Activated T-helper 17 cell treated with anti-CD3 and anti-CD28 coated beads, Interleukin-2, amount 50 U/mL, for 72 hours (primary cell): ENCODE measurements at regions not wholly inside any gene's neighbourhood (a gene's known extent, or its start where the extent isn't known, plus 50 kb on each side); places are given as distances from the start of the nearest gene placed in this dataset.

Experiments used
- ATAC-seq: fragments of 150-1000 bp; cut with Tn5 transposase; replicated peaks from 2 replicates; pipeline ENCODE4 v1.10.0; 2021; ENCODE audit warnings: mild to moderate bottlenecking, moderate library complexity
- H3K27ac Mint-ChIP-seq: one replicate; pipeline ENCODE4 v1.8.0; 2022; ENCODE audit warnings: mixed read lengths
- H3K27me3 Mint-ChIP-seq: one replicate; pipeline ENCODE4 v1.8.0; 2022; ENCODE audit warnings: mixed read lengths
- H3K36me3 Mint-ChIP-seq: one replicate; pipeline ENCODE4 v1.8.0; 2022; ENCODE audit warnings: low read depth, mild to moderate bottlenecking, mixed read lengths
- H3K4me1 Mint-ChIP-seq: one replicate; pipeline ENCODE4 v1.8.0; 2022; ENCODE audit warnings: mixed read lengths
- H3K4me3 Mint-ChIP-seq: one replicate; pipeline ENCODE4 v1.8.0; 2022; ENCODE audit warnings: mild to moderate bottlenecking, mixed read lengths
- H3K9me3 Mint-ChIP-seq: one replicate; pipeline ENCODE4 v1.8.0; 2022; ENCODE audit warnings: mixed read lengths

- peaks cover 23% of the 10 kb centered on the region for H3K27me3 Mint-ChIP-seq
- ATAC-seq = no peak
- no peaks in the 10 kb centered on the region for H3K9me3 Mint-ChIP-seq
- peaks cover 5% of the 10 kb centered on the region for H3K4me1 Mint-ChIP-seq
- no peak overlapping the region for H3K27ac Mint-ChIP-seq
- H3K36me3 Mint-ChIP-seq = no peaks in the 10 kb centered on the region
- H3K4me3 Mint-ChIP-seq = no peak overlapping the region
Observed at GRCh38 chr3:187567661-187568121, 102.5 kb downstream of the SST start.

DNA sequence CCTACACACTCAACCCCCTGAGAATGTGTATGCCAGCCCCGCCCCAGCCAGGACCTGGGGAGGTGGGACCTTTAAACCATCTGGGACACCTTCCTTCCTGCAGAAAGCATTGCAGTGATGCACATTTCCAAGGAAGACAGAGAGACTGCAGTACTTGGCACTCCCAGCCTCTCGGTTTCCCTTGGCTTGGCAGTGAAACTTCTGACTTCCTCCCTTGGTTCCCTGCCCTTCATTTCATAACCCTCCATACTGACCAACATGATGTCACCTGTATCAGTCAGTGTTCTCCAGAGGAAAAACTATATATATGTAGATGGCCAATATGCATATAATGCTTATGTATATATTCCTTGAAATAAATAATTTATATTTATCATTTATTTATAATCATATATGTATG, 103.2 kb downstream of the SST start:
- peaks cover 5% of the 10 kb centered on the region for H3K4me1 Mint-ChIP-seq
- peaks cover 23% of the 10 kb centered on the region for H3K27me3 Mint-ChIP-seq
- H3K4me3 Mint-ChIP-seq = no peak overlapping the region
- ATAC-seq = no peak
- no peaks in the 10 kb centered on the region for H3K36me3 Mint-ChIP-seq
- no peaks in the 10 kb centered on the region for H3K9me3 Mint-ChIP-seq
- H3K27ac Mint-ChIP-seq = no peak overlapping the region

DNA sequence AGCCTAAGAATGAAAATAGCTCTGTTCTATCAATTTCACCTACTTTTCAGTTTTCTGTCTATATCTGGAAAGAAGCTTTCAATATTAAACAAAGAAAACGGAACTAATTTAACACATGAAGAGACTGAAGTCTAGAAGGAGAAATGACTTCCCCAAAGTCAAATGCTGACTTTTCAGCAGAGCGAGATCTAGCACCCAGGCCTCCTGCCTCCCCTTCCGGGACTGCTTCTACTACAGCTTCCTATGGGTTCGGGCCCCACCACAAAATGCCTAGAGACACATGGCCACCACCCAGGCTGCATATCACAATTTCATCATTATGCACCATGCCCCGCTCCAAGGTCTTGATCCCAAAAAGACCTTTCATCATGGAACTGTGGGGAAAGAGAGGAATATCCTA, 104.5 kb downstream of the SST start:
- Mint-ChIP-seq H3K4me1 (peaks cover 5% of the 10 kb centered on the region), H3K9me3 (no peaks in the 10 kb centered on the region), H3K27ac (no peak overlapping the region), H3K36me3 (no peaks in the 10 kb centered on the region), H3K27me3 (peaks cover 20% of the 10 kb centered on the region), H3K4me3 (no peak overlapping the region)
- ATAC-seq = no peak

- Mint-ChIP-seq H3K27me3 (peaks cover 6% of the 10 kb centered on the region), H3K4me1 (peaks cover 1% of the 10 kb centered on the region), H3K9me3 (no peaks in the 10 kb centered on the region), H3K4me3 (no peak overlapping the region), H3K27ac (no peak overlapping the region), H3K36me3 (no peaks in the 10 kb centered on the region)
- ATAC-seq = no peak
Observed at GRCh38 chr3:187558990-187559389, 111.2 kb downstream of the SST start.

- Mint-ChIP-seq H3K36me3 (no peaks in the 10 kb centered on the region), H3K4me1 (no peaks in the 10 kb centered on the region), H3K27ac (no peak overlapping the region), H3K4me3 (no peak overlapping the region), H3K27me3 (peaks cover 28% of the 10 kb centered on the region), H3K9me3 (no peaks in the 10 kb centered on the region)
- ATAC-seq = no peak
Observed at GRCh38 chr3:187551416-187551815, 118.8 kb downstream of the SST start.

DNA sequence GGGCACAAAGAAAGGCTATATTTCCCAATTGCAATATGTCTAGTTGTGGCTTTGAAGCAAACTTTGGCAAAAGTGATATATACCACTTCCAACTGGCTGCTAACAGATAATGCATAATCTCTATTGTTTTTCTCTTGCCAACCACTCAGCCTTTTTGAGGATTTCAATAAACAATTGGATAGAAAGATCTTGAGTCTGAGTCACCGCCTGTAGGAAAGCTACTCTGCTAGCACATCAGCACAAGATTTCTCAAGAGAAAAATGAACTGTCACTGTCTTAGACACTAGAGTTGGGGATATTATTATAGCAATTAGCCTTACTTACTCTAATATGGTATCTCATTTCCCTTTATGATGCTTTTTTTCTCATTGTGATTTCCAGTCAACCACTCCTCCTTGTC, 119.7 kb downstream of the SST start:
- H3K27me3 Mint-ChIP-seq = peaks cover 35% of the 10 kb centered on the region

DNA sequence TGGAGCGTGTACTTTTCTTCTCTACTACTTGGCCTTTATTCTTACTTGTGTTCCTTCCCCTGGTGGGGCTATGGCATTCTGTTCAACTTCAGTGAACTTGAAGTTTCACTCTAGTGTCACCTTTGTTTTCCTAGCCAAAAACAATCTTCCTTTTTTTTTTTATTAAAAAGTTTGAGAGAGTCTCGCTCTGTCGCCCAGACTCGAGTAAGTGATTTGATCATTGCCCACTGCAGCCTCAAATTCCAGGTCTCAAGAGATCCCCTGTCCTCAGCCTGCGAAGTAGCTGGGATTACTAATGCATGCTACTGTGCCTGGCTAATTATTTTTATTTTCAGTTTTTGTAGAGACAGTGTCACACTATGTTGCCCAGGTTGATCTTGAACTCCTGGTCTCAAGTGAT, 124.8 kb downstream of the SST start:
- no peak for ATAC-seq
- Mint-ChIP-seq H3K4me3 (no peak overlapping the region), H3K9me3 (no peaks in the 10 kb centered on the region), H3K4me1 (no peaks in the 10 kb centered on the region), H3K27ac (no peak overlapping the region), H3K36me3 (no peaks in the 10 kb centered on the region), H3K27me3 (peaks cover 37% of the 10 kb centered on the region)

More for the DNA sequence above, 119.7 kb downstream of the SST start:
- no peaks in the 10 kb centered on the region for H3K9me3 Mint-ChIP-seq
- no peak overlapping the region for H3K27ac Mint-ChIP-seq
- H3K4me3 Mint-ChIP-seq = no peak overlapping the region
- H3K36me3 Mint-ChIP-seq = no peaks in the 10 kb centered on the region
- H3K4me1 Mint-ChIP-seq = no peaks in the 10 kb centered on the region
- ATAC-seq = no peak

GRCh38 chr3:187544326-187544725, 125.9 kb downstream of the SST start:
- Mint-ChIP-seq H3K9me3 (no peaks in the 10 kb centered on the region), H3K27ac (no peak overlapping the region), H3K4me1 (no peaks in the 10 kb centered on the region), H3K27me3 (peaks cover 35% of the 10 kb centered on the region), H3K36me3 (no peaks in the 10 kb centered on the region), H3K4me3 (no peak overlapping the region)
- no peak for ATAC-seq

- no peak overlapping the region for H3K4me3 Mint-ChIP-seq
- H3K4me1 Mint-ChIP-seq = no peaks in the 10 kb centered on the region
- H3K27ac Mint-ChIP-seq = no peak overlapping the region
- H3K9me3 Mint-ChIP-seq = no peaks in the 10 kb centered on the region
- H3K27me3 Mint-ChIP-seq = peaks cover 24% of the 10 kb centered on the region
- ATAC-seq = no peak
- no peaks in the 10 kb centered on the region for H3K36me3 Mint-ChIP-seq
Observed at GRCh38 chr3:187540847-187541246, 129.3 kb downstream of the SST start.

DNA sequence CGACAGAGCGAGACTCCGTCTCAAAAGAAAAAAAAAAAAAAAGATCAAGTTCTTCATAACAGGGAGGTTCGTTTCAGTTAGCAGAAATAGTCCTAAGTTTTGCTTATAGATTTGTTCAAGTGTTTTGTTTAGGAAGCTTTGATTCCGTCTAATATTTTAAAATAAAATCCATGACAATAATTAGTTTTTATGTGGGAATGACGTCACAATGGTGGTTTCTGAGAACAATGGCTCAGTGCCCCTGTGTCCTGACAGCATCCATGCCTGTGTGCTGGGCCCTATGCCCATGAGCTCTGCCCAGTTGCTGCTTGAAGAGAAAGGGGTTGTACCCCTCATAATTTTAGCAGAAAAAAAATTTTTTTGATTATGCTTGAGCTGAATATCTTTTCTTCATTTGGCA, 134.0 kb downstream of the SST start:
- no peak for ATAC-seq
- Mint-ChIP-seq H3K27ac (no peak overlapping the region), H3K4me1 (no peaks in the 10 kb centered on the region), H3K36me3 (no peaks in the 10 kb centered on the region), H3K9me3 (no peaks in the 10 kb centered on the region), H3K27me3 (peaks cover 33% of the 10 kb centered on the region), H3K4me3 (no peak overlapping the region)

DNA sequence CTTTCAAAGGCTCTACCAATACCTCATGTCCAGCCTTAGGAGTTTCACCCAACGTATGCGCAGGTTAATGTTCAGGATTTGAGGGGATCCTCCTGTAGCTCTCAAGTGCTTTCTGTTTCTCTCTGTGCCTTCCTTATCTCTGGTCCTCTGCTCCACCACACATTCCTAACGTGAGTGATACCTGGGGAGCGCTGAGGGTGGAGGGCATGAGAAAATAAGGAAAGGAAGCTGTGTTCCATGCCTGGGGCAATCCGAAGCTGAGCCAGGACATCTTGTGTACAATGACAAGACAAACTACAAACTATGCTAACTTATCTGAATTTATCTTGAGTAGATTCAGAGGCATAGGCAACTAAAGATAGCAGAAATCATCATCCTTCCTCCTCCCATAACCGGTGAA, 136.4 kb downstream of the SST start:
- no peak overlapping the region for H3K27ac Mint-ChIP-seq
- H3K9me3 Mint-ChIP-seq = no peaks in the 10 kb centered on the region
- no peaks in the 10 kb centered on the region for H3K36me3 Mint-ChIP-seq
- peaks cover 34% of the 10 kb centered on the region for H3K27me3 Mint-ChIP-seq
- no peak for ATAC-seq
- H3K4me3 Mint-ChIP-seq = no peak overlapping the region
- H3K4me1 Mint-ChIP-seq = no peaks in the 10 kb centered on the region

DNA sequence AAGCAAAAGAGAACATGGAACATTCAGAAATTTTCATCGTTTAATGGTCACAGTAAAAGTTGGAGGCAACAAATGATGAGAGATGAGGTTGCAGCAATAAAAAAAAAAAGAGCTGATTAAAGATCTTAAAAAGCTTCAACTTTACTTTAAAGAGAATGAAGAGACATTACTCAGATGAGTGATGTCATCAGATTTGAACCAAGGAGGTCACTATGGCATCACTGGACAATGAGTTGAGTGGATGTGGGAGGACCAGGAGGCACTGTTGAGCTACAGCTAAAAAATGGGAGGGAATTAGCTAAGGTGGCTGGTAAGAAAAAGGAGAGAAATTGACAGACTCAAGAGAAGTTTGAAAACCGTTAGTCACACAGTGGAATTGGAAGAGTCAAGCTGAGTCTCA, 138.4 kb downstream of the SST start:
- Mint-ChIP-seq H3K4me3 (no peak overlapping the region), H3K27ac (no peak overlapping the region), H3K4me1 (no peaks in the 10 kb centered on the region), H3K27me3 (peaks cover 36% of the 10 kb centered on the region), H3K36me3 (no peaks in the 10 kb centered on the region), H3K9me3 (no peaks in the 10 kb centered on the region)
- ATAC-seq = no peak

- Mint-ChIP-seq H3K36me3 (no peaks in the 10 kb centered on the region), H3K27me3 (peaks cover 10% of the 10 kb centered on the region), H3K27ac (no peak overlapping the region), H3K4me1 (no peaks in the 10 kb centered on the region), H3K9me3 (no peaks in the 10 kb centered on the region), H3K4me3 (no peak overlapping the region)
- no peak for ATAC-seq
Observed at GRCh38 chr3:187522890-187523289, 147.3 kb downstream of the SST start.

- Mint-ChIP-seq H3K4me1 (no peaks in the 10 kb centered on the region), H3K9me3 (no peaks in the 10 kb centered on the region), H3K27me3 (peaks cover 7% of the 10 kb centered on the region), H3K4me3 (no peak overlapping the region), H3K27ac (no peak overlapping the region), H3K36me3 (no peaks in the 10 kb centered on the region)
- no peak for ATAC-seq
Observed at GRCh38 chr3:187522293-187522692, 147.9 kb downstream of the SST start.

GRCh38 chr3:187521546-187521945, 148.6 kb downstream of the SST start:
- ATAC-seq = no peak
- H3K27ac Mint-ChIP-seq = no peak overlapping the region
- no peak overlapping the region for H3K4me3 Mint-ChIP-seq
- H3K27me3 Mint-ChIP-seq = peaks cover 7% of the 10 kb centered on the region
- no peaks in the 10 kb centered on the region for H3K9me3 Mint-ChIP-seq
- H3K36me3 Mint-ChIP-seq = no peaks in the 10 kb centered on the region
- no peaks in the 10 kb centered on the region for H3K4me1 Mint-ChIP-seq
